Nephron progenitor cell (in vitro differentiated cells): ENCODE measurements at regions not wholly inside any gene's neighbourhood (a gene's known extent, or its start where the extent isn't known, plus 50 kb on each side); places are given as distances from the start of the nearest gene placed in this dataset.

ENCODE experiments used
- DNase-seq: peaks from one replicate; pipeline ENCODE4 v3.0.0; 2021
- H3K27ac Mint-ChIP-seq: 2 replicates; pipeline ENCODE4 v1.8.0; 2021; ENCODE audit warnings: mild to moderate bottlenecking, moderate library complexity, mixed read lengths
- H3K27me3 Mint-ChIP-seq: 2 replicates; pipeline ENCODE4 v1.8.0; 2021; ENCODE audit warnings: mild to moderate bottlenecking, low read depth, mixed read lengths; ENCODE audit not compliant: poor library complexity
- H3K36me3 Mint-ChIP-seq: 2 replicates; pipeline ENCODE4 v1.8.0; 2021; ENCODE audit warnings: low read depth, mixed read lengths
- H3K4me1 Mint-ChIP-seq: 2 replicates; pipeline ENCODE4 v1.8.0; 2021; ENCODE audit warnings: mixed read lengths
- H3K4me3 Mint-ChIP-seq: 2 replicates; pipeline ENCODE4 v1.8.0; 2021; ENCODE audit warnings: mild to moderate bottlenecking, moderate library complexity, mixed read lengths
- H3K9me3 Mint-ChIP-seq: 2 replicates; pipeline ENCODE4 v1.8.0; 2021; ENCODE audit warnings: mild to moderate bottlenecking, moderate library complexity, mixed read lengths
- CTCF ChIP-seq: fragments of 200-600 bp; sonication (generic); IDR thresholded peaks from 2 replicates; pipeline ENCODE4 v1.5.0; 2021; ENCODE audit warnings: antibody characterized with exemption

GRCh38 chr4:63049726-63050125 is 1359.5 kb downstream of the TECRL start:
- Mint-ChIP-seq H3K36me3 (no peaks in the 10 kb centered on the region), H3K9me3 (no peaks in the 10 kb centered on the region), H3K27ac (no peak overlapping the region), H3K4me1 (no peaks in the 10 kb centered on the region), H3K4me3 (no peak overlapping the region), H3K27me3 (no peaks in the 10 kb centered on the region)
- TF ChIP-seq CTCF, result no peak
- no peak for DNase-seq

GRCh38 chr4:63049278-63049677 is 1360.0 kb downstream of the TECRL start:
- Mint-ChIP-seq H3K4me3 (no peak overlapping the region), H3K36me3 (no peaks in the 10 kb centered on the region), H3K27me3 (no peaks in the 10 kb centered on the region), H3K27ac (no peak overlapping the region), H3K4me1 (no peaks in the 10 kb centered on the region), H3K9me3 (no peaks in the 10 kb centered on the region)
- TF ChIP-seq CTCF, result no peak
- no peak for DNase-seq

- no peaks in the 10 kb centered on the region for H3K4me1 Mint-ChIP-seq
- no peaks in the 10 kb centered on the region for H3K9me3 Mint-ChIP-seq
- H3K4me3 Mint-ChIP-seq, result no peak overlapping the region
- DNase-seq, result no peak
- no peak overlapping the region for H3K27ac Mint-ChIP-seq
- no peaks in the 10 kb centered on the region for H3K27me3 Mint-ChIP-seq
- TF ChIP-seq CTCF, result no peak
- H3K36me3 Mint-ChIP-seq, result no peaks in the 10 kb centered on the region
Measured at GRCh38 chr4:63036159-63036866, 1372.9 kb downstream of the TECRL start.

- Mint-ChIP-seq H3K4me1 (no peaks in the 10 kb centered on the region), H3K4me3 (no peak overlapping the region), H3K36me3 (no peaks in the 10 kb centered on the region), H3K27me3 (no peaks in the 10 kb centered on the region), H3K9me3 (peaks cover 3% of the 10 kb centered on the region), H3K27ac (no peak overlapping the region)
- no peak for DNase-seq
- TF ChIP-seq CTCF, result no peak
Measured at GRCh38 chr4:63029380-63029779, 1379.9 kb downstream of the TECRL start.

GRCh38 chr4:63020661-63021060 is 1388.6 kb downstream of the TECRL start:
- Mint-ChIP-seq H3K27ac (no peak overlapping the region), H3K9me3 (no peaks in the 10 kb centered on the region), H3K36me3 (no peaks in the 10 kb centered on the region), H3K27me3 (no peaks in the 10 kb centered on the region), H3K4me1 (no peaks in the 10 kb centered on the region), H3K4me3 (no peak overlapping the region)
- no peak for TF ChIP-seq CTCF
- DNase-seq, result no peak

- no peak overlapping the region for H3K27ac Mint-ChIP-seq
- H3K4me1 Mint-ChIP-seq, result no peaks in the 10 kb centered on the region
- H3K9me3 Mint-ChIP-seq, result no peaks in the 10 kb centered on the region
- no peaks in the 10 kb centered on the region for H3K27me3 Mint-ChIP-seq
- TF ChIP-seq CTCF, result no peak
- no peak for DNase-seq
- no peaks in the 10 kb centered on the region for H3K36me3 Mint-ChIP-seq
- H3K4me3 Mint-ChIP-seq, result no peak overlapping the region
Measured at GRCh38 chr4:63017300-63017699, 1392.0 kb downstream of the TECRL start.
